K562 (cell line): ENCODE measurements at regions not wholly inside any gene's neighbourhood (a gene's known extent, or its start where the extent isn't known, plus 50 kb on each side); places are given as distances from the start of the nearest gene placed in this dataset.
A peak's percentile ranks its signal among the peaks of the same experiment; 100 is the strongest.

ENCODE experiments used
- ADNP ChIP-seq: fragments of 200-800 bp; sonication (Bioruptor generic); IDR thresholded peaks from 2 replicates; pipeline ENCODE4 v1.6.1; 2016; ENCODE audit warnings: missing genetic modification characterization, missing compliant biosample characterization
- EHMT2 ChIP-seq: fragments of 450-650 bp; IDR thresholded peaks from 2 replicates; pipeline ENCODE4 v1.6.1; 2018; ENCODE audit warnings: antibody characterized with exemption
- MAZ ChIP-seq, 2 experiments: fragments of 450-650 bp in 1 of 2; sonication (generic) in 1 of 2; formaldehyde crosslinking; IDR thresholded peaks in 1 of 2; conservative IDR thresholded peaks in 1 of 2; 2 replicates each; pipeline versions ENCODE4 v1.4.0 to v1.5.0; 2020; ENCODE audit warnings: mild to moderate bottlenecking in 1 of 2, missing genetic modification reagents in 1 of 2
- MBD2 ChIP-seq: sonication (generic); IDR thresholded peaks from 2 replicates; pipeline ENCODE4 v1.6.1; 2016; ENCODE audit warnings: low read depth, borderline replicate concordance
- MCM3 ChIP-seq: fragments of 450-650 bp; IDR thresholded peaks from 2 replicates; pipeline ENCODE4 v1.6.1; 2016
- NCOA4 ChIP-seq: fragments of 450-650 bp; IDR thresholded peaks from 2 replicates; pipeline ENCODE4 v1.6.1; 2018; ENCODE audit warnings: mild to moderate bottlenecking; ENCODE audit not compliant: partially characterized antibody
- POU5F1 ChIP-seq: fragments of 150-350 bp; IDR thresholded peaks from 2 replicates; pipeline ENCODE4 v1.6.1; 2014; ENCODE audit warnings: borderline replicate concordance, low read length, low read depth, mild to moderate bottlenecking; ENCODE audit not compliant: partially characterized antibody
- SAFB ChIP-seq: fragments of 200-400 bp; formaldehyde crosslinking; IDR thresholded peaks from 2 replicates; pipeline ENCODE4 v1.6.1; 2017; ENCODE audit warnings: low read depth, low read length, borderline replicate concordance
- ZFP1 ChIP-seq: fragments of 450-650 bp; formaldehyde crosslinking; IDR thresholded peaks from 2 replicates; pipeline ENCODE4 v1.4.0; 2020; ENCODE audit warnings: mild to moderate bottlenecking, mixed read lengths
- ZNF445 ChIP-seq: fragments of 250-450 bp; sonication (Bioruptor Pico); IDR thresholded peaks from 2 replicates; pipeline ENCODE4 v1.4.0; 2020; ENCODE audit warnings: low read depth, mild to moderate bottlenecking, moderate library complexity
- TF ChIP-seq, protein P1 (sequence below): sonication (generic); formaldehyde crosslinking; IDR thresholded peaks from 2 replicates; pipeline ENCODE4 v1.8.0; 2022; ENCODE audit warnings: mild to moderate bottlenecking, missing genetic modification reagents
- TF ChIP-seq, protein P2 (sequence below): fragments of 250-450 bp; sonication (Bioruptor Pico); IDR thresholded peaks from 2 replicates; pipeline ENCODE4 v1.8.0; 2022; ENCODE audit warnings: inconsistent platforms
- TF ChIP-seq, protein P3 (sequence below): IDR thresholded peaks from 3 replicates; pipeline ENCODE4 v1.6.1; 2011; ENCODE audit warnings: borderline replicate concordance, mild to moderate bottlenecking; ENCODE audit not compliant: insufficient read length, insufficient read depth
- TF ChIP-seq, protein P4 (sequence below): fragments of 450-650 bp; formaldehyde crosslinking; IDR thresholded peaks from 2 replicates; pipeline ENCODE4 v1.4.0; 2022; ENCODE audit warnings: mild to moderate bottlenecking, moderate library complexity
- TF ChIP-seq, protein P5 (sequence below): fragments of 450-650 bp; IDR thresholded peaks from 2 replicates; pipeline ENCODE4 v1.6.1; 2017; ENCODE audit warnings: antibody characterized with exemption
- TF ChIP-seq, protein P6 (sequence below): IDR thresholded peaks from 2 replicates; pipeline ENCODE4 v1.6.1; 2012; ENCODE audit warnings: low read depth, low read length, improper control_type of control experiment, borderline replicate concordance
- TF ChIP-seq, protein P7 (sequence below): fragments of 450-650 bp; formaldehyde crosslinking; IDR thresholded peaks from 2 replicates; pipeline ENCODE4 v1.4.0; 2020; ENCODE audit warnings: mild to moderate bottlenecking

DNA sequence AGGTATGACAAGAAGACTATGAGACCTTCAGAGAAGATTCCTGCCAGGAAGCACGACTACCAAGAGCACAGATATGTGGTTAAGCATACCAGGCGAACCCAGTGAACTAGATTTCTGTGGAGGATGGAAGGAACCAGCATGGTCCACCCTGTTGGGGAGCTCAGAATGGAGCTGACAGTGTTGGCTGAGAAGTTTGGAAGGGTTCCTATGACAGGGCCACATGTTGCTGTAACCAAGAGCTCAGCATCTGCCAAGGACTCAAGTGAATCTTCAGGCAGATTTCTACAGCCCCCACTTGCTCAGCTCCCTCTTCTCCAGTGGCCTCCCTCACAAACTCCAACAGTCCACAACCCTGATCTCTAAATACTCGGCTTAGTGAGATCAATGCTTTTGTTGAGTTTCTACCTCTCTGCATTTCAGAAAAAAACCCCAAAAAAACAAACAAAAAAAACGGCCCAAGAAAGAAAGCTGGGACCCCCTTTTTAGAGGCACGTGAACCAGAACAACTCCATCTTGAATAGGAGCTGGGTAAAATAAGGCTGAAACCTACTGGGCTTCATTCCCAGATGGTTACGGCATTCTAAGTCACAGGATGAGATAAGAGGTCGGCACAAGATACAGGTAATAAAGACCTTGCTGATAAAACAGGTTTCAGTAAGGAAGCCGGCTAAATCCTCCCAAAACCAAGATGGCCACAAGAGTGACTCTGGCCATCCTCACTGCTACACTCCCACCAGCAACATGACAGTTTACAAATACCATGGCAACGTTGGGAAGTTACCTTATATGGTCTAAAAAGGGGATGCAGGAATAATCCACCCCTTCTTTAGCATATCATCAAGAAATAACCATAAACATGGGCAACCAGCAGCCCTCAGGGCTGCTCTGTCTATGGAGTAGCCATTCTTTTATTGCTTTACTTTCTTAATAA is 691.1 kb downstream of the UQCRFS1 start (continued):
- TF ChIP-seq, protein P1, sequence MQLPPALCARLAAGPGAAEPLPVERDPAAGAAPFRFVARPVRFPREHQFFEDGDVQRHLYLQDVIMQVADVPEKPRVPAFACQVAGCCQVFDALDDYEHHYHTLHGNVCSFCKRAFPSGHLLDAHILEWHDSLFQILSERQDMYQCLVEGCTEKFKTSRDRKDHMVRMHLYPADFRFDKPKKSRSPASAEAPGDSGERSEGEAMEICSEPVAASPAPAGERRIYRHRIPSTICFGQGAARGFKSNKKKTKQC (CRISPR knock-in tag), result no peak
- TF ChIP-seq MBD2 (no peak), ZNF445 (CRISPR knock-in tag) (0 out of 2 replicates have a peak, but pooled peaks have one; percentile 70), SAFB (no peak), POU5F1 (no peak), NCOA4 (no peak), ZFP1 (CRISPR knock-in tag) (peak; percentile 75), MAZ (CRISPR knock-in tag; conservative IDR thresholded peaks at IDR 0.05 in 1 of 2, IDR thresholded peaks at IDR 0.05 in 1 of 2) (peak in 1 of 2 experiments; percentile 65; a peak in 2 of 4 replicates), MCM3 (no peak), EHMT2 (no peak), ADNP (no peak)
- TF ChIP-seq, protein P2, sequence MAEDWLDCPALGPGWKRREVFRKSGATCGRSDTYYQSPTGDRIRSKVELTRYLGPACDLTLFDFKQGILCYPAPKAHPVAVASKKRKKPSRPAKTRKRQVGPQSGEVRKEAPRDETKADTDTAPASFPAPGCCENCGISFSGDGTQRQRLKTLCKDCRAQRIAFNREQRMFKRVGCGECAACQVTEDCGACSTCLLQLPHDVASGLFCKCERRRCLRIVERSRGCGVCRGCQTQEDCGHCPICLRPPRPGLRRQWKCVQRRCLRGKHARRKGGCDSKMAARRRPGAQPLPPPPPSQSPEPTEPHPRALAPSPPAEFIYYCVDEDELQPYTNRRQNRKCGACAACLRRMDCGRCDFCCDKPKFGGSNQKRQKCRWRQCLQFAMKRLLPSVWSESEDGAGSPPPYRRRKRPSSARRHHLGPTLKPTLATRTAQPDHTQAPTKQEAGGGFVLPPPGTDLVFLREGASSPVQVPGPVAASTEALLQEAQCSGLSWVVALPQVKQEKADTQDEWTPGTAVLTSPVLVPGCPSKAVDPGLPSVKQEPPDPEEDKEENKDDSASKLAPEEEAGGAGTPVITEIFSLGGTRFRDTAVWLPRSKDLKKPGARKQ, result no peak
- TF ChIP-seq, protein P3, sequence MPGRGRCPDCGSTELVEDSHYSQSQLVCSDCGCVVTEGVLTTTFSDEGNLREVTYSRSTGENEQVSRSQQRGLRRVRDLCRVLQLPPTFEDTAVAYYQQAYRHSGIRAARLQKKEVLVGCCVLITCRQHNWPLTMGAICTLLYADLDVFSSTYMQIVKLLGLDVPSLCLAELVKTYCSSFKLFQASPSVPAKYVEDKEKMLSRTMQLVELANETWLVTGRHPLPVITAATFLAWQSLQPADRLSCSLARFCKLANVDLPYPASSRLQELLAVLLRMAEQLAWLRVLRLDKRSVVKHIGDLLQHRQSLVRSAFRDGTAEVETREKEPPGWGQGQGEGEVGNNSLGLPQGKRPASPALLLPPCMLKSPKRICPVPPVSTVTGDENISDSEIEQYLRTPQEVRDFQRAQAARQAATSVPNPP, result no peak
- TF ChIP-seq, protein P4, sequence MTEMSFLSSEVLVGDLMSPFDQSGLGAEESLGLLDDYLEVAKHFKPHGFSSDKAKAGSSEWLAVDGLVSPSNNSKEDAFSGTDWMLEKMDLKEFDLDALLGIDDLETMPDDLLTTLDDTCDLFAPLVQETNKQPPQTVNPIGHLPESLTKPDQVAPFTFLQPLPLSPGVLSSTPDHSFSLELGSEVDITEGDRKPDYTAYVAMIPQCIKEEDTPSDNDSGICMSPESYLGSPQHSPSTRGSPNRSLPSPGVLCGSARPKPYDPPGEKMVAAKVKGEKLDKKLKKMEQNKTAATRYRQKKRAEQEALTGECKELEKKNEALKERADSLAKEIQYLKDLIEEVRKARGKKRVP, result peak; percentile 82
- TF ChIP-seq, protein P5, sequence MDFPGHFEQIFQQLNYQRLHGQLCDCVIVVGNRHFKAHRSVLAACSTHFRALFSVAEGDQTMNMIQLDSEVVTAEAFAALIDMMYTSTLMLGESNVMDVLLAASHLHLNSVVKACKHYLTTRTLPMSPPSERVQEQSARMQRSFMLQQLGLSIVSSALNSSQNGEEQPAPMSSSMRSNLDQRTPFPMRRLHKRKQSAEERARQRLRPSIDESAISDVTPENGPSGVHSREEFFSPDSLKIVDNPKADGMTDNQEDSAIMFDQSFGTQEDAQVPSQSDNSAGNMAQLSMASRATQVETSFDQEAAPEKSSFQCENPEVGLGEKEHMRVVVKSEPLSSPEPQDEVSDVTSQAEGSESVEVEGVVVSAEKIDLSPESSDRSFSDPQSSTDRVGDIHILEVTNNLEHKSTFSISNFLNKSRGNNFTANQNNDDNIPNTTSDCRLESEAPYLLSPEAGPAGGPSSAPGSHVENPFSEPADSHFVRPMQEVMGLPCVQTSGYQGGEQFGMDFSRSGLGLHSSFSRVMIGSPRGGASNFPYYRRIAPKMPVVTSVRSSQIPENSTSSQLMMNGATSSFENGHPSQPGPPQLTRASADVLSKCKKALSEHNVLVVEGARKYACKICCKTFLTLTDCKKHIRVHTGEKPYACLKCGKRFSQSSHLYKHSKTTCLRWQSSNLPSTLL, result no peak
- TF ChIP-seq, protein P6, sequence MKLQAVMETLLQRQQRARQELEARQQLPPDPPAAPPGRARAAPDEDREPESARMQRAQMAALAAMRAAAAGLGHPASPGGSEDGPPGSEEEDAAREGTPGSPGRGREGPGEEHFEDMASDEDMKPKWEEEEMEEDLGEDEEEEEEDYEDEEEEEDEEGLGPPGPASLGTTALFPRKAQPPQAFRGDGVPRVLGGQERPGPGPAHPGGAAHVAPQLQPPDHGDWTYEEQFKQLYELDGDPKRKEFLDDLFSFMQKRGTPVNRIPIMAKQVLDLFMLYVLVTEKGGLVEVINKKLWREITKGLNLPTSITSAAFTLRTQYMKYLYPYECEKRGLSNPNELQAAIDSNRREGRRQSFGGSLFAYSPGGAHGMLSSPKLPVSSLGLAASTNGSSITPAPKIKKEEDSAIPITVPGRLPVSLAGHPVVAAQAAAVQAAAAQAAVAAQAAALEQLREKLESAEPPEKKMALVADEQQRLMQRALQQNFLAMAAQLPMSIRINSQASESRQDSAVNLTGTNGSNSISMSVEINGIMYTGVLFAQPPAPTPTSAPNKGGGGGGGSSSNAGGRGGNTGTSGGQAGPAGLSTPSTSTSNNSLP, result no peak
- TF ChIP-seq, protein P7, sequence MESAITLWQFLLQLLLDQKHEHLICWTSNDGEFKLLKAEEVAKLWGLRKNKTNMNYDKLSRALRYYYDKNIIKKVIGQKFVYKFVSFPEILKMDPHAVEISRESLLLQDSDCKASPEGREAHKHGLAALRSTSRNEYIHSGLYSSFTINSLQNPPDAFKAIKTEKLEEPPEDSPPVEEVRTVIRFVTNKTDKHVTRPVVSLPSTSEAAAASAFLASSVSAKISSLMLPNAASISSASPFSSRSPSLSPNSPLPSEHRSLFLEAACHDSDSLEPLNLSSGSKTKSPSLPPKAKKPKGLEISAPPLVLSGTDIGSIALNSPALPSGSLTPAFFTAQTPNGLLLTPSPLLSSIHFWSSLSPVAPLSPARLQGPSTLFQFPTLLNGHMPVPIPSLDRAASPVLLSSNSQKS (CRISPR knock-in tag), result no peak
